ENCODE measurements at regions not wholly inside any gene's neighbourhood (a gene's known extent, or its start where the extent isn't known, plus 50 kb on each side); places are given as distances from the start of the nearest gene placed in this dataset.

DNA sequence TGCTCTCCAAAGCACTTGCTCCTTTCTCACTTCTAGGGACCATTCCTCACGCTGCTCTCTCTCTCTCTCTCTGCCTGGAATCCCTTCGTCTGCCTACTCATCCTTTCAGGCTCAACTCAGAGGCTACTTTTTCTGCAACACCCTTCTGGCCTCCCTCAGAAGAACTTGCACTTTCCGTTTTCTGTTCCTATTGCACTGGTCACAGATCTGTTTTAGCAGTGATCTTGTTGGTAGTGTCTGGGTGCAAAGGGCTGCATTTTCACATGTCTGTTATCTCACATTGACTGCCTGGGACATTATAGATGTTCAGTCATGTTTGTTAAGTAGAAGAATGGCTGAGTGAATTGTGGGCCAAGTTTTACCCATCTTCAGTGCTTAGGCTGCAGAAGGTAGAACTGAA lies 63.5 kb downstream of the RIN2 start:
- TF ChIP-seq GATA3 (IDR thresholded peaks at IDR 0.05; ENCODE audit: low read depth, low read length) (no peak), GATA2 (IDR thresholded peaks at IDR 0.05; ENCODE audit: low read depth, low read length) (no peak)

Data from SH-SY5Y (cell line).